H1 (cell line): ENCODE measurements at regions not wholly inside any gene's neighbourhood (a gene's known extent, or its start where the extent isn't known, plus 50 kb on each side); places are given as distances from the start of the nearest gene placed in this dataset.

Experiments
- SIRT6 ChIP-seq: IDR thresholded peaks from one replicate; pipeline ENCODE4 v1.7.1; 2012; ENCODE audit warnings: low read length, inconsistent platforms
- TAF7 ChIP-seq: optimal IDR thresholded peaks from 2 replicates; pipeline ENCODE3; 2011; ENCODE audit warnings: low read depth, mild to moderate bottlenecking, inconsistent platforms, low read length, moderate library complexity, borderline replicate concordance
- TF ChIP-seq, protein P1 (sequence below): fragments of 300-600 bp; sonication (generic); IDR thresholded peaks from 2 replicates; pipeline ENCODE4 v1.7.1; 2012; ENCODE audit warnings: low read length, moderate library complexity, mild to moderate bottlenecking, inconsistent platforms; ENCODE audit not compliant: insufficient replicate concordance

DNA sequence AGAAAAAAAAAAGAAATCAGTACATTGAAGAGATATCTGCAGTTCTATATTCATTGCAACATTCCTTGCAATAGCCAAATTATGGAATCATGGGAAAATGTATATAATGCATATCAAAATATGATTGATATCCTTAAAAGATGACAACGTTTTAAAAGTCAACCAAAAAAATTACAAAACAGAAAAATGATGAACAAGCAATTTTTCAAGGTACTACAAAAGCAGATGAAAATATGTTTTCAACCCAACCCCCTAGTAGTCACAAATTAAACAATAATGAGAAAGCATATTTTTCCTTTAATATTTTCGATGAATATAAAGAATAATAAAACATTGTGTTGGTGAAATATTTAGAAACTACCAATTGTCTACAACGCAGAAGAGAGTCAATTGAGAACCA, 497.6 kb downstream of the MEI4 start (continued):
- TF ChIP-seq, protein P1, sequence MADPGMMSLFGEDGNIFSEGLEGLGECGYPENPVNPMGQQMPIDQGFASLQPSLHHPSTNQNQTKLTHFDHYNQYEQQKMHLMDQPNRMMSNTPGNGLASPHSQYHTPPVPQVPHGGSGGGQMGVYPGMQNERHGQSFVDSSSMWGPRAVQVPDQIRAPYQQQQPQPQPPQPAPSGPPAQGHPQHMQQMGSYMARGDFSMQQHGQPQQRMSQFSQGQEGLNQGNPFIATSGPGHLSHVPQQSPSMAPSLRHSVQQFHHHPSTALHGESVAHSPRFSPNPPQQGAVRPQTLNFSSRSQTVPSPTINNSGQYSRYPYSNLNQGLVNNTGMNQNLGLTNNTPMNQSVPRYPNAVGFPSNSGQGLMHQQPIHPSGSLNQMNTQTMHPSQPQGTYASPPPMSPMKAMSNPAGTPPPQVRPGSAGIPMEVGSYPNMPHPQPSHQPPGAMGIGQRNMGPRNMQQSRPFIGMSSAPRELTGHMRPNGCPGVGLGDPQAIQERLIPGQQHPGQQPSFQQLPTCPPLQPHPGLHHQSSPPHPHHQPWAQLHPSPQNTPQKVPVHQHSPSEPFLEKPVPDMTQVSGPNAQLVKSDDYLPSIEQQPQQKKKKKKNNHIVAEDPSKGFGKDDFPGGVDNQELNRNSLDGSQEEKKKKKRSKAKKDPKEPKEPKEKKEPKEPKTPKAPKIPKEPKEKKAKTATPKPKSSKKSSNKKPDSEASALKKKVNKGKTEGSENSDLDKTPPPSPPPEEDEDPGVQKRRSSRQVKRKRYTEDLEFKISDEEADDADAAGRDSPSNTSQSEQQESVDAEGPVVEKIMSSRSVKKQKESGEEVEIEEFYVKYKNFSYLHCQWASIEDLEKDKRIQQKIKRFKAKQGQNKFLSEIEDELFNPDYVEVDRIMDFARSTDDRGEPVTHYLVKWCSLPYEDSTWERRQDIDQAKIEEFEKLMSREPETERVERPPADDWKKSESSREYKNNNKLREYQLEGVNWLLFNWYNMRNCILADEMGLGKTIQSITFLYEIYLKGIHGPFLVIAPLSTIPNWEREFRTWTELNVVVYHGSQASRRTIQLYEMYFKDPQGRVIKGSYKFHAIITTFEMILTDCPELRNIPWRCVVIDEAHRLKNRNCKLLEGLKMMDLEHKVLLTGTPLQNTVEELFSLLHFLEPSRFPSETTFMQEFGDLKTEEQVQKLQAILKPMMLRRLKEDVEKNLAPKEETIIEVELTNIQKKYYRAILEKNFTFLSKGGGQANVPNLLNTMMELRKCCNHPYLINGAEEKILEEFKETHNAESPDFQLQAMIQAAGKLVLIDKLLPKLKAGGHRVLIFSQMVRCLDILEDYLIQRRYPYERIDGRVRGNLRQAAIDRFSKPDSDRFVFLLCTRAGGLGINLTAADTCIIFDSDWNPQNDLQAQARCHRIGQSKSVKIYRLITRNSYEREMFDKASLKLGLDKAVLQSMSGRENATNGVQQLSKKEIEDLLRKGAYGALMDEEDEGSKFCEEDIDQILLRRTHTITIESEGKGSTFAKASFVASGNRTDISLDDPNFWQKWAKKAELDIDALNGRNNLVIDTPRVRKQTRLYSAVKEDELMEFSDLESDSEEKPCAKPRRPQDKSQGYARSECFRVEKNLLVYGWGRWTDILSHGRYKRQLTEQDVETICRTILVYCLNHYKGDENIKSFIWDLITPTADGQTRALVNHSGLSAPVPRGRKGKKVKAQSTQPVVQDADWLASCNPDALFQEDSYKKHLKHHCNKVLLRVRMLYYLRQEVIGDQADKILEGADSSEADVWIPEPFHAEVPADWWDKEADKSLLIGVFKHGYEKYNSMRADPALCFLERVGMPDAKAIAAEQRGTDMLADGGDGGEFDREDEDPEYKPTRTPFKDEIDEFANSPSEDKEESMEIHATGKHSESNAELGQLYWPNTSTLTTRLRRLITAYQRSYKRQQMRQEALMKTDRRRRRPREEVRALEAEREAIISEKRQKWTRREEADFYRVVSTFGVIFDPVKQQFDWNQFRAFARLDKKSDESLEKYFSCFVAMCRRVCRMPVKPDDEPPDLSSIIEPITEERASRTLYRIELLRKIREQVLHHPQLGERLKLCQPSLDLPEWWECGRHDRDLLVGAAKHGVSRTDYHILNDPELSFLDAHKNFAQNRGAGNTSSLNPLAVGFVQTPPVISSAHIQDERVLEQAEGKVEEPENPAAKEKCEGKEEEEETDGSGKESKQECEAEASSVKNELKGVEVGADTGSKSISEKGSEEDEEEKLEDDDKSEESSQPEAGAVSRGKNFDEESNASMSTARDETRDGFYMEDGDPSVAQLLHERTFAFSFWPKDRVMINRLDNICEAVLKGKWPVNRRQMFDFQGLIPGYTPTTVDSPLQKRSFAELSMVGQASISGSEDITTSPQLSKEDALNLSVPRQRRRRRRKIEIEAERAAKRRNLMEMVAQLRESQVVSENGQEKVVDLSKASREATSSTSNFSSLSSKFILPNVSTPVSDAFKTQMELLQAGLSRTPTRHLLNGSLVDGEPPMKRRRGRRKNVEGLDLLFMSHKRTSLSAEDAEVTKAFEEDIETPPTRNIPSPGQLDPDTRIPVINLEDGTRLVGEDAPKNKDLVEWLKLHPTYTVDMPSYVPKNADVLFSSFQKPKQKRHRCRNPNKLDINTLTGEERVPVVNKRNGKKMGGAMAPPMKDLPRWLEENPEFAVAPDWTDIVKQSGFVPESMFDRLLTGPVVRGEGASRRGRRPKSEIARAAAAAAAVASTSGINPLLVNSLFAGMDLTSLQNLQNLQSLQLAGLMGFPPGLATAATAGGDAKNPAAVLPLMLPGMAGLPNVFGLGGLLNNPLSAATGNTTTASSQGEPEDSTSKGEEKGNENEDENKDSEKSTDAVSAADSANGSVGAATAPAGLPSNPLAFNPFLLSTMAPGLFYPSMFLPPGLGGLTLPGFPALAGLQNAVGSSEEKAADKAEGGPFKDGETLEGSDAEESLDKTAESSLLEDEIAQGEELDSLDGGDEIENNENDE: no peak
- TF ChIP-seq SIRT6 (no peak), TAF7 (no peak)
- TF ChIP-seq, all 59 proteins: peak for 1
